GM18870 (cell line): ENCODE measurements at regions not wholly inside any gene's neighbourhood (a gene's known extent, or its start where the extent isn't known, plus 50 kb on each side); places are given as distances from the start of the nearest gene placed in this dataset.
A peak's percentile ranks its signal among the peaks of the same experiment; 100 is the strongest.
"Not testable (repeated sequence)": the region's sequence is repeated elsewhere in the genome, so short reads cannot be mapped to it uniquely, and the experiment has no call there.

ENCODE experiments used
- ATAC-seq: cut with Tn5 transposase; IDR thresholded peaks from one replicate; pipeline ENCODE4 v1.9.1; 2021; ENCODE audit warnings: moderate library complexity; ENCODE audit not compliant: unreplicated experiment

GRCh38 chr13:91054902-91055301 lies 292.6 kb upstream of the MIR17HG start:
- no peak for ATAC-seq

GRCh38 chr13:91056746-91057145 lies 290.7 kb upstream of the MIR17HG start:
- ATAC-seq, result peak; percentile 94

GRCh38 chr13:91057507-91057906 lies 290.0 kb upstream of the MIR17HG start:
- ATAC-seq, result not testable (repeated sequence)

- ATAC-seq, result no peak
These were observed 289.4 kb upstream of the MIR17HG start for GRCh38 chr13:91058066-91058465.

GRCh38 chr13:91058919-91059318 lies 288.6 kb upstream of the MIR17HG start:
- ATAC-seq, result no peak

GRCh38 chr13:91066745-91067144 lies 280.7 kb upstream of the MIR17HG start:
- no peak for ATAC-seq

- ATAC-seq, result no peak
These were observed 275.0 kb upstream of the MIR17HG start for GRCh38 chr13:91072486-91072885.

- ATAC-seq, result no peak
These were observed 273.4 kb upstream of the MIR17HG start for GRCh38 chr13:91074091-91074490.

- ATAC-seq, result no peak
These were observed 270.7 kb upstream of the MIR17HG start for GRCh38 chr13:91076830-91077229.

- no peak for ATAC-seq
These were observed 269.3 kb upstream of the MIR17HG start for GRCh38 chr13:91078093-91078679.

GRCh38 chr13:91079176-91079575 lies 268.3 kb upstream of the MIR17HG start:
- no peak for ATAC-seq

GRCh38 chr13:91085127-91085526 lies 262.4 kb upstream of the MIR17HG start:
- ATAC-seq, result no peak

- ATAC-seq, result no peak
These were observed 260.4 kb upstream of the MIR17HG start for GRCh38 chr13:91086936-91087716.

- no peak for ATAC-seq
These were observed 250.2 kb upstream of the MIR17HG start for GRCh38 chr13:91097269-91097668.

- no peak for ATAC-seq
These were observed 247.6 kb upstream of the MIR17HG start for GRCh38 chr13:91099877-91100276.

- no peak for ATAC-seq
These were observed 246.5 kb upstream of the MIR17HG start for GRCh38 chr13:91100944-91101343.

GRCh38 chr13:91101381-91101780 lies 246.1 kb upstream of the MIR17HG start:
- no peak for ATAC-seq

GRCh38 chr13:91105270-91105669 lies 242.2 kb upstream of the MIR17HG start:
- no peak for ATAC-seq

GRCh38 chr13:91106565-91106964 lies 240.9 kb upstream of the MIR17HG start:
- ATAC-seq, result no peak

- no peak for ATAC-seq
These were observed 239.2 kb upstream of the MIR17HG start for GRCh38 chr13:91108315-91108714.

- ATAC-seq, result no peak
These were observed 235.8 kb upstream of the MIR17HG start for GRCh38 chr13:91111476-91112200.
